ENCODE measurements at regions not wholly inside any gene's neighbourhood (a gene's known extent, or its start where the extent isn't known, plus 50 kb on each side); places are given as distances from the start of the nearest gene placed in this dataset.

DNA sequence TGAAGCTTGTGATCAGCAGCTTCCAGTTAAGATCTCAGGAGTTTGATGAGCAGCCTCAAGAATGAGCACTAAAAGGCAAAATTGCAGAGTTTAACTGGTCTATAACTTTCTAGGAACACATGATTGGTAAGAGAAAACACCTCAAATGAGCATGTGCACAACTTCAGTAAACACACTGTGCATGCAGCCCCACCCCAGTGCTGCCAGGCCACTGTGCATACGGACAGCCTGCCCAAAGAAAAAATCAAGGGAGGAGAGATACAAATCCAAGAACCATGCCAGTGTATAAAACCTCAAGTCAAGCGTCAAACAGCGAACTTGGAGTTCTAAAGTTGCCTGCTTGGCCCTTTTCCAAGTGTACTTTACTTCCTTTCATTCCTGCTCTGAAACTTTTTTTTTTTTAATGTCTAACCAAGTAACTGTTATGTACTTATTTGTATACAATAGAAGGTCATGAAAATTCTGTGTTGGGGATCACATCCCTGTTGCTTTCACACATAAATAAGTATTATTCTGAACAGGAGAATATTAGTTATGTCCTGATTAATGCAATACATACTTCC, 125.6 kb upstream of the TSLP start:
- Histone ChIP-seq H3K27ac (ENCODE audit: poor library complexity, severe bottlenecking) (no peak overlapping the region), H3K4me3 (ENCODE audit: severe bottlenecking) (no peak overlapping the region), H3K4me1 (ENCODE audit: insufficient read depth, poor library complexity, severe bottlenecking) (peaks cover 3% of the 10 kb centered on the region), H3K9me3 (ENCODE audit: severe bottlenecking) (no peaks in the 10 kb centered on the region), H3K27me3 (ENCODE audit: insufficient read depth, poor library complexity, severe bottlenecking) (no peaks in the 10 kb centered on the region), H3K36me3 (ENCODE audit: low read depth) (no peaks in the 10 kb centered on the region)
- TF ChIP-seq, protein P1, sequence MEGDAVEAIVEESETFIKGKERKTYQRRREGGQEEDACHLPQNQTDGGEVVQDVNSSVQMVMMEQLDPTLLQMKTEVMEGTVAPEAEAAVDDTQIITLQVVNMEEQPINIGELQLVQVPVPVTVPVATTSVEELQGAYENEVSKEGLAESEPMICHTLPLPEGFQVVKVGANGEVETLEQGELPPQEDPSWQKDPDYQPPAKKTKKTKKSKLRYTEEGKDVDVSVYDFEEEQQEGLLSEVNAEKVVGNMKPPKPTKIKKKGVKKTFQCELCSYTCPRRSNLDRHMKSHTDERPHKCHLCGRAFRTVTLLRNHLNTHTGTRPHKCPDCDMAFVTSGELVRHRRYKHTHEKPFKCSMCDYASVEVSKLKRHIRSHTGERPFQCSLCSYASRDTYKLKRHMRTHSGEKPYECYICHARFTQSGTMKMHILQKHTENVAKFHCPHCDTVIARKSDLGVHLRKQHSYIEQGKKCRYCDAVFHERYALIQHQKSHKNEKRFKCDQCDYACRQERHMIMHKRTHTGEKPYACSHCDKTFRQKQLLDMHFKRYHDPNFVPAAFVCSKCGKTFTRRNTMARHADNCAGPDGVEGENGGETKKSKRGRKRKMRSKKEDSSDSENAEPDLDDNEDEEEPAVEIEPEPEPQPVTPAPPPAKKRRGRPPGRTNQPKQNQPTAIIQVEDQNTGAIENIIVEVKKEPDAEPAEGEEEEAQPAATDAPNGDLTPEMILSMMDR (IDR thresholded peaks at IDR 0.05; ENCODE audit: poor library complexity, severe bottlenecking), result no peak
- ATAC-seq (ENCODE audit: low read depth) (no peak), DNase-seq (ENCODE audit: low spot score) (no peak)

DNA sequence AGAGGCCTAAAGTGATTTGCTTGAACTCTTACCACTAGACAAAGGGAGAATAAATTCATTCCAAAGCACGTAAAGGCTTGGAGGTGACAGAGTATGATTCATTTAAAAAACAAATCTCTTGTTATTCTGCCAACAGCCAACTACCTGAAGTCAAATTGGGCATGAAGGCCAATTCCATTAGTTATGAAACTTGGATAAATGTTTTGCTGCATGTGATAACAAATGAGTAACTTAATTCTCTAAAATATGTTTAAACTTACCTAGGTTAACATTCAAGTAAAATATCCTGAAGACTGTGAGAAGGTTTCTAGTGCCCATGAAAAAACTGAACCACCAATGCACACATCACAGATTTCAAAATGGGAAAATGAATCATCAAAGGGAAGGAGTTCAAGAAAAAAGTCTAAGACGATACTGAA, 120.1 kb upstream of the TSLP start:
- Histone ChIP-seq H3K4me1 (ENCODE audit: insufficient read depth, poor library complexity, severe bottlenecking) (peaks cover 21% of the 10 kb centered on the region), H3K27me3 (ENCODE audit: insufficient read depth, poor library complexity, severe bottlenecking) (no peaks in the 10 kb centered on the region), H3K9me3 (ENCODE audit: severe bottlenecking) (peaks cover 2% of the 10 kb centered on the region), H3K4me3 (ENCODE audit: severe bottlenecking) (no peak overlapping the region), H3K27ac (ENCODE audit: poor library complexity, severe bottlenecking) (peak overlapping the region; percentile 52), H3K36me3 (ENCODE audit: low read depth) (no peaks in the 10 kb centered on the region)
- DNase-seq (ENCODE audit: low spot score) (no peak), ATAC-seq (ENCODE audit: low read depth) (peak; percentile 91)
- TF ChIP-seq, protein P1 (IDR thresholded peaks at IDR 0.05; ENCODE audit: poor library complexity, severe bottlenecking), result no peak

DNA sequence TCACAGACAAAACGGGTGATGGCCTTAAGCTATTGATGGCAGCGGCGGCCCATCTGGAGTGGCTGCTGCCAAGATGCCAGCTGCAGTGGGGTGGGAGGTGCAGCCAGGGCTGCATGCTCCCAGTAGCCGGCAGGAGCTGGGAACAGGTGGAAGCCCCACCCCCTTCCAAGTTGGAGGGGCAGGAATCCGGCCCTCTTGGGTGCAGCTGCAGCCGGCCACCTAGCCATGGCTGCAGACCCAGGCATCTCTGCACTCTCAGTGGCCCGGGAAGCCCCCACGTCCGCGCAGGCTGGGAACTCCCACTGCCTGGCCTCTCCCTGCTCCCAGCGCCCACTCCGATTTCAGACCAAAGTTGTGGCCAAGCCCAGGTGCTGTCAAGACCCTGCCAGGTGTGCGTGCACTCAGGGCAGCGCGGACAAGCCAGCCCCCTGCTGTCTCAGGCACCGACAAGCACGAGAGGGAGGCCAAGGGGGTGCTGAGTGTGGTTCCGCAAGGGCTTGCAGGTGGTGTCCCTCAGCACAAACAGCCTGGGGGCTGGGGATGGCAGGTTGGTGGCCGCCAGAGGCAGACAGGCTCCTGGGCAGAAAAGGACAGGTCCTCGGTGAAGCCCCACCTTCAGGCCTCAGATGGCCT, 115.1 kb upstream of the TSLP start:
- peaks cover 2% of the 10 kb centered on the region for H3K9me3 ChIP-seq (ENCODE audit: severe bottlenecking)
- peaks cover 27% of the 10 kb centered on the region for H3K4me1 ChIP-seq (ENCODE audit: insufficient read depth, poor library complexity, severe bottlenecking)
- no peak for ATAC-seq (ENCODE audit: low read depth)
- no peaks in the 10 kb centered on the region for H3K27me3 ChIP-seq (ENCODE audit: insufficient read depth, poor library complexity, severe bottlenecking)
- H3K36me3 ChIP-seq (ENCODE audit: low read depth), result no peaks in the 10 kb centered on the region
- TF ChIP-seq, protein P1 (IDR thresholded peaks at IDR 0.05; ENCODE audit: poor library complexity, severe bottlenecking), result no peak
- H3K27ac ChIP-seq (ENCODE audit: poor library complexity, severe bottlenecking), result no peak overlapping the region
- no peak for DNase-seq (ENCODE audit: low spot score)
- no peak overlapping the region for H3K4me3 ChIP-seq (ENCODE audit: severe bottlenecking)

DNA sequence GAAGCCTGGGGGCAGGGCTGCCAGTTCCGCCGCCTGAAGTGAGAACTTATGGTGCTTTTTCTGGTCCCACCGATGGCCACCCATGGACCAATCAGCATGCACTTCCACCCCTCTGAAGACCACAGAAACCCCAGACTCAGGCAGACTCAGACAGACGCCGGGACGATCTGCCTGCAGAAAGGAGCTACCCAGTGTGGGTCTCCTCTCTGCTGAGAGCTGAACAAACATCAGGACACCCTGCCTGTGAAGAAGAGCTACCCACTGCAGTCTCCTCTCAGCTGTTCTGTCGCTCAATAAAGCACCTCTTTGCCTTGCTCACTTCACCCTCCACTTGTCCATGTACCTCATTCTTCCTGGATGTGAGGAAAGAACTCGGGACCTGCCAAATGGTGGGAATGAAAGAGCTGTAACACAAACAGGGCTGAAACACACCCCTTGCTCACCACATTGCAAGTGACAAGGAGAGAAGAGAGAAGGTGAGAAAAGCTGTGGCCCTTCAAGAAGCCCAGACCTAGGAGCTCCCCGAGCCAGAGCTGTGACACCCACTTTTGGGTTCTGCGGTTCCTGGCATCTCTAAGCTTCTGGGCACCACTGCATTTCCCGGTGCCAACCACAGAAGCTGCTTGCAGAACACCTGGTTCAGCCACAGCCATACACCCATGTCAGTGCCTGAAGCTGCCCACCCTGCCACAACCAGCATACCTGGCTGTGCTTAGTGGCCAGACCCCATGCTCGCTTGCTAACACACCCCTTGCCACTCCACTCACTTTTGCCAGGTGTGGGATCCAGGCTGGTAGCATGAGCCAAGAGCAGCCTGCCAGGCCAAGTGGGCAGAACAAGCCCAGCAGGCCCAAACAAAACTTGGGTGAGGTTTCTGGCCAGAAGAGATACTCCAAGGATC, 114.3 kb upstream of the TSLP start:
- Histone ChIP-seq H3K27me3 (ENCODE audit: insufficient read depth, poor library complexity, severe bottlenecking) (no peaks in the 10 kb centered on the region), H3K4me3 (ENCODE audit: severe bottlenecking) (no peak overlapping the region), H3K27ac (ENCODE audit: poor library complexity, severe bottlenecking) (peak overlapping the region; percentile 81), H3K4me1 (ENCODE audit: insufficient read depth, poor library complexity, severe bottlenecking) (peaks cover 19% of the 10 kb centered on the region), H3K36me3 (ENCODE audit: low read depth) (no peaks in the 10 kb centered on the region), H3K9me3 (ENCODE audit: severe bottlenecking) (peaks cover 2% of the 10 kb centered on the region)
- TF ChIP-seq, protein P1 (IDR thresholded peaks at IDR 0.05; ENCODE audit: poor library complexity, severe bottlenecking), result no peak
- ATAC-seq (ENCODE audit: low read depth), result peak; percentile 16; the same call in 1 of the 3 replicates
- DNase-seq (ENCODE audit: low spot score), result no peak
